ENCODE measurements at regions not wholly inside any gene's neighbourhood (a gene's known extent, or its start where the extent isn't known, plus 50 kb on each side); places are given as distances from the start of the nearest gene placed in this dataset.

DNA sequence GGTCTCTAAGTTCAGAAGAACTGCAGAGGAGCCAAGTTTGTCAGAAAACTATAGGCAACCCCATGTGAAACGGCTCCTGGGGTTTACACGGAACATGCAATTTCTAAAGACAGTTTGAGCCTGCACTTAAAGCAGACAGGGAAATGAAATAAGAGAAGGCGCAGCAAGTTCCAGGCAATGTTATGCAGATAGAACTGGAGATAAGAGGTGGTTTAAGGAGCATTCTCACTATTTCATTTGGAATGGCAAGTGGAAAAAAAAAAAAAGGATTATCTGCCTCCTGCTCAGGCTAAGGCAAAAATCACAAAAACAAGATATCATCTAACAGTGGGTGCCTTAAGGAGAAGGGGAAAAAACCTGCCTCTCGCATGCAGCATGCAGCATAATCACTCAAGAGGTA is 2252.4 kb downstream of the MAT2B start:
- Histone ChIP-seq H3K9me3 (ENCODE audit: low read length) (peaks cover 68% of the 10 kb centered on the region), H3K27ac (ENCODE audit: extremely low read length, insufficient read depth, low read length) (no peak overlapping the region), H3K79me2 (ENCODE audit: insufficient read depth, low read length) (no peaks in the 10 kb centered on the region), H3K4me2 (ENCODE audit: low read depth, low read length) (no peak overlapping the region), H3K4me3 (replicated peaks in 1 of 3; ENCODE audit: insufficient read depth in 1 of 3, low read depth in 2 of 3, low read length in 3 of 3) (no peak overlapping the region), H3K27me3 (ENCODE audit: control insufficient read depth in 1 of 2, insufficient read depth in 2 of 2, low read length in 2 of 2) (no peaks in the 10 kb centered on the region), H4K20me1 (ENCODE audit: insufficient read depth, low read length) (no peaks in the 10 kb centered on the region), H3K4me1 (ENCODE audit: insufficient read depth, low read length) (no peaks in the 10 kb centered on the region), H3K9ac (ENCODE audit: insufficient read depth, low read depth, low read length) (no peak overlapping the region), H3K36me3 (replicated peaks in 1 of 2; ENCODE audit: control insufficient read depth in 1 of 2, insufficient read depth in 2 of 2, low read length in 2 of 2) (no peaks in the 10 kb centered on the region), H2AFZ (ENCODE audit: low read length) (no peak overlapping the region)
- FAIRE-seq = no peak
- no peak for DNase-seq (ENCODE audit: low spot score)
- ATAC-seq = no peak
- TF ChIP-seq ZNF558 (CRISPR knock-in tag; IDR thresholded peaks at IDR 0.05; ENCODE audit: borderline replicate concordance) (no peak), ZNF713 (CRISPR knock-in tag; IDR thresholded peaks at IDR 0.05) (no peak), SP1 (IDR thresholded peaks at IDR 0.05) (no peak), SP1 (CRISPR knock-in tag; IDR thresholded peaks at IDR 0.05) (no peak), WIZ (CRISPR knock-in tag; IDR thresholded peaks at IDR 0.05) (no peak), HOXA5 (CRISPR knock-in tag; IDR thresholded peaks at IDR 0.05) (no peak)
- intact Hi-C loops (cut with micrococcal nuclease; ENCODE audit: unreplicated experiment) = no loop called here
- POLR2A ChIA-PET = no interaction called here
- CTCF ChIA-PET (ENCODE audit: low intra/inter-chr PET ratio, low total read pairs) = no interaction called here
- 23% methylated on average over 4 of the region's 4 CpGs for WGBS (ENCODE audit: low lambda C conversion rate)
- in situ Hi-C loops (cut with HindIII; ENCODE audit: extremely low pct_ligation_motif_present, low pct_unique_long_range_greater_than_20kb) = no loop called here
- BruUV-seq (replicated peaks) = no TSS peak

DNA sequence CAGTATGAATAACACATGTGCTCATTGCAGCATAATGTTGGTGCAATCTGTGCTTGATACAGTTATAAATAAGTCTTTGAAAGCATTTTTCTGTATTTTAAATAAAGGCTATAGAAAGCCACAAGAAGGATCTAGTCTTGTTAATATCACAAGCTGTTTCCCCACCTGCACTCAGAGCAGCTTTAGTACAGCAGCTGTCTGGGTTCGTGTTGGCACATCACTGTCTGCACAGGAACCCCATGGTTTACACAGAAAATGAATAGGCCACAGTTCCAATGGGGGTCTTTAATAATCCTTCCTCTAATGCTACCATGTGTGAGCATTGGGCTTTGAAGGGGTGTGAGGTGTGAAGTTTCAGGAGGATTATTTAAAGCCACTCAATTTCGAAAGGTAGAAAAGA is 2269.7 kb downstream of the MAT2B start:
- Histone ChIP-seq H3K4me2 (ENCODE audit: low read depth, low read length) (no peak overlapping the region), H3K36me3 (replicated peaks in 1 of 2; ENCODE audit: control insufficient read depth in 1 of 2, insufficient read depth in 2 of 2, low read length in 2 of 2) (no peaks in the 10 kb centered on the region), H2AFZ (ENCODE audit: low read length) (no peak overlapping the region), H4K20me1 (ENCODE audit: insufficient read depth, low read length) (no peaks in the 10 kb centered on the region), H3K27ac (ENCODE audit: extremely low read length, insufficient read depth, low read length) (no peak overlapping the region), H3K9me3 (ENCODE audit: low read length) (peaks cover 80% of the 10 kb centered on the region), H3K4me1 (ENCODE audit: insufficient read depth, low read length) (no peaks in the 10 kb centered on the region), H3K4me3 (replicated peaks in 1 of 3; ENCODE audit: insufficient read depth in 1 of 3, low read depth in 2 of 3, low read length in 3 of 3) (no peak overlapping the region), H3K27me3 (ENCODE audit: control insufficient read depth in 1 of 2, insufficient read depth in 2 of 2, low read length in 2 of 2) (no peaks in the 10 kb centered on the region), H3K9ac (ENCODE audit: insufficient read depth, low read depth, low read length) (no peak overlapping the region), H3K79me2 (ENCODE audit: insufficient read depth, low read length) (no peaks in the 10 kb centered on the region)
- ChIA-PET CTCF (ENCODE audit: low intra/inter-chr PET ratio, low total read pairs) (no interaction called here), POLR2A (no interaction called here)
- 6% methylated on average over 2 of the region's 2 CpGs for WGBS (ENCODE audit: low lambda C conversion rate)
- BruUV-seq (replicated peaks) = no TSS peak
- in situ Hi-C loops (cut with HindIII; ENCODE audit: extremely low pct_ligation_motif_present, low pct_unique_long_range_greater_than_20kb) = no loop called here
- intact Hi-C loops (cut with micrococcal nuclease; ENCODE audit: unreplicated experiment) = no loop called here
- ATAC-seq (no peak), FAIRE-seq (no peak), DNase-seq (ENCODE audit: low spot score) (no peak)
- TF ChIP-seq, protein P1, sequence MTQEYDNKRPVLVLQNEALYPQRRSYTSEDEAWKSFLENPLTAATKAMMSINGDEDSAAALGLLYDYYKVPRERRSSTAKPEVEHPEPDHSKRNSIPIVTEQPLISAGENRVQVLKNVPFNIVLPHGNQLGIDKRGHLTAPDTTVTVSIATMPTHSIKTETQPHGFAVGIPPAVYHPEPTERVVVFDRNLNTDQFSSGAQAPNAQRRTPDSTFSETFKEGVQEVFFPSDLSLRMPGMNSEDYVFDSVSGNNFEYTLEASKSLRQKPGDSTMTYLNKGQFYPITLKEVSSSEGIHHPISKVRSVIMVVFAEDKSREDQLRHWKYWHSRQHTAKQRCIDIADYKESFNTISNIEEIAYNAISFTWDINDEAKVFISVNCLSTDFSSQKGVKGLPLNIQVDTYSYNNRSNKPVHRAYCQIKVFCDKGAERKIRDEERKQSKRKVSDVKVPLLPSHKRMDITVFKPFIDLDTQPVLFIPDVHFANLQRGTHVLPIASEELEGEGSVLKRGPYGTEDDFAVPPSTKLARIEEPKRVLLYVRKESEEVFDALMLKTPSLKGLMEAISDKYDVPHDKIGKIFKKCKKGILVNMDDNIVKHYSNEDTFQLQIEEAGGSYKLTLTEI (CRISPR knock-in tag; conservative IDR thresholded peaks at IDR 0.05) = no peak
- TF ChIP-seq ZNF749 (CRISPR knock-in tag; IDR thresholded peaks at IDR 0.05; ENCODE audit: borderline replicate concordance) (no peak), LCORL (IDR thresholded peaks at IDR 0.05) (no peak), LCORL (CRISPR knock-in tag; IDR thresholded peaks at IDR 0.05) (no peak), ZNF75D (CRISPR knock-in tag; IDR thresholded peaks at IDR 0.05; ENCODE audit: borderline replicate concordance) (no peak), ZNF121 (CRISPR knock-in tag; IDR thresholded peaks at IDR 0.05) (no peak), FOXJ3 (CRISPR knock-in tag; IDR thresholded peaks at IDR 0.05; ENCODE audit: borderline replicate concordance) (no peak), ARID2 (CRISPR knock-in tag; IDR thresholded peaks at IDR 0.05; ENCODE audit: borderline replicate concordance) (no peak), ZNF343 (CRISPR knock-in tag; IDR thresholded peaks at IDR 0.05) (no peak)
- TF ChIP-seq, protein P2, sequence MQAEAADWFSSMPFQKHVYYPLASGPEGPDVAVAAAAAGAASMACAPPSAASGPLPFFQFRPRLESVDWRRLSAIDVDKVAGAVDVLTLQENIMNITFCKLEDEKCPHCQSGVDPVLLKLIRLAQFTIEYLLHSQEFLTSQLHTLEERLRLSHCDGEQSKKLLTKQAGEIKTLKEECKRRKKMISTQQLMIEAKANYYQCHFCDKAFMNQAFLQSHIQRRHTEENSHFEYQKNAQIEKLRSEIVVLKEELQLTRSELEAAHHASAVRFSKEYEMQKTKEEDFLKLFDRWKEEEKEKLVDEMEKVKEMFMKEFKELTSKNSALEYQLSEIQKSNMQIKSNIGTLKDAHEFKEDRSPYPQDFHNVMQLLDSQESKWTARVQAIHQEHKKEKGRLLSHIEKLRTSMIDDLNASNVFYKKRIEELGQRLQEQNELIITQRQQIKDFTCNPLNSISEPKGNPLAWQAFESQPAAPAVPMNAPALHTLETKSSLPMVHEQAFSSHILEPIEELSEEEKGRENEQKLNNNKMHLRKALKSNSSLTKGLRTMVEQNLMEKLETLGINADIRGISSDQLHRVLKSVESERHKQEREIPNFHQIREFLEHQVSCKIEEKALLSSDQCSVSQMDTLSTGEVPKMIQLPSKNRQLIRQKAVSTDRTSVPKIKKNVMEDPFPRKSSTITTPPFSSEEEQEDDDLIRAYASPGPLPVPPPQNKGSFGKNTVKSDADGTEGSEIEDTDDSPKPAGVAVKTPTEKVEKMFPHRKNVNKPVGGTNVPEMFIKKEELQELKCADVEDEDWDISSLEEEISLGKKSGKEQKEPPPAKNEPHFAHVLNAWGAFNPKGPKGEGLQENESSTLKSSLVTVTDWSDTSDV (CRISPR knock-in tag; IDR thresholded peaks at IDR 0.05) = no peak
